ENCODE measurements at regions not wholly inside any gene's neighbourhood (a gene's known extent, or its start where the extent isn't known, plus 50 kb on each side); places are given as distances from the start of the nearest gene placed in this dataset.

GRCh38 chr15:97866959-97867358 is 93.5 kb upstream of the ARRDC4 start:
- DNase-seq = no peak
- TF ChIP-seq POLR2A (IDR thresholded peaks at IDR 0.05) (no peak), CTCF (IDR thresholded peaks at IDR 0.05) (no peak), EP300 (IDR thresholded peaks at IDR 0.05) (no peak)
- Histone ChIP-seq H3K27ac (no peak overlapping the region), H3K4me1 (ENCODE audit: insufficient read depth) (no peaks in the 10 kb centered on the region), H3K27me3 (no peaks in the 10 kb centered on the region), H3K9me3 (no peaks in the 10 kb centered on the region), H3K36me3 (no peaks in the 10 kb centered on the region), H3K4me3 (no peak overlapping the region)
- WGBS, 3 donors = 80 to 86% (median 82%) methylated on average over 9 of the region's 9 CpGs
- intact Hi-C loops (cut with DNase I) = no loop called here

- Histone ChIP-seq H3K4me1 (ENCODE audit: insufficient read depth) (no peaks in the 10 kb centered on the region), H3K9me3 (no peaks in the 10 kb centered on the region), H3K4me3 (no peak overlapping the region), H3K27me3 (no peaks in the 10 kb centered on the region), H3K27ac (no peak overlapping the region), H3K36me3 (no peaks in the 10 kb centered on the region)
- intact Hi-C loops (cut with DNase I) = no loop called here
- DNase-seq = no peak
- TF ChIP-seq EP300 (IDR thresholded peaks at IDR 0.05) = no peak
- WGBS, 3 donors = 38 to 44% (median 41%) methylated on average over 4 of the region's 4 CpGs
These were observed 92.6 kb upstream of the ARRDC4 start for GRCh38 chr15:97867870-97868269.

- H3K36me3 ChIP-seq = no peaks in the 10 kb centered on the region
- H3K4me1 ChIP-seq (ENCODE audit: insufficient read depth) = no peaks in the 10 kb centered on the region
- H3K9me3 ChIP-seq = no peaks in the 10 kb centered on the region
- H3K4me3 ChIP-seq = no peak overlapping the region
- WGBS, 3 donors = 74 to 81% (median 77%) methylated on average over 5 of the region's 5 CpGs
- TF ChIP-seq CTCF (IDR thresholded peaks at IDR 0.05) (no peak), POLR2A (IDR thresholded peaks at IDR 0.05) (no peak), EP300 (IDR thresholded peaks at IDR 0.05) (no peak)
- intact Hi-C loops (cut with DNase I) = no loop called here
- no peaks in the 10 kb centered on the region for H3K27me3 ChIP-seq
- H3K27ac ChIP-seq = no peak overlapping the region
- no peak for DNase-seq
These were observed 91.5 kb upstream of the ARRDC4 start for GRCh38 chr15:97868981-97869380.

- intact Hi-C loops (cut with DNase I) = no loop called here
- H3K27me3 ChIP-seq = no peaks in the 10 kb centered on the region
- H3K36me3 ChIP-seq = no peaks in the 10 kb centered on the region
- 87 to 90% (median 90%) methylated on average over 3 of the region's 3 CpGs for WGBS, 3 donors
- H3K4me1 ChIP-seq (ENCODE audit: insufficient read depth) = no peaks in the 10 kb centered on the region
- TF ChIP-seq POLR2A (IDR thresholded peaks at IDR 0.05) = no peak
- no peak for TF ChIP-seq EP300 (IDR thresholded peaks at IDR 0.05)
- TF ChIP-seq CTCF (IDR thresholded peaks at IDR 0.05) = no peak
- no peak overlapping the region for H3K27ac ChIP-seq
- no peak overlapping the region for H3K4me3 ChIP-seq
- DNase-seq = no peak
- H3K9me3 ChIP-seq = no peaks in the 10 kb centered on the region
These were observed 89.7 kb upstream of the ARRDC4 start for GRCh38 chr15:97870771-97871170.

GRCh38 chr15:97874139-97874538 is 86.4 kb upstream of the ARRDC4 start:
- Histone ChIP-seq H3K36me3 (no peaks in the 10 kb centered on the region), H3K27me3 (no peaks in the 10 kb centered on the region), H3K27ac (no peak overlapping the region), H3K4me3 (no peak overlapping the region), H3K9me3 (no peaks in the 10 kb centered on the region), H3K4me1 (ENCODE audit: insufficient read depth) (no peaks in the 10 kb centered on the region)
- TF ChIP-seq POLR2A (IDR thresholded peaks at IDR 0.05) = no peak
- TF ChIP-seq CTCF (IDR thresholded peaks at IDR 0.05) = no peak
- no peak for TF ChIP-seq EP300 (IDR thresholded peaks at IDR 0.05)
- WGBS, 3 donors = 85 to 91% (median 86%) methylated on average over 12 of the region's 12 CpGs
- intact Hi-C loops (cut with DNase I) = no loop called here
- no peak for DNase-seq

All from ovary (tissue), 7 donors.